Stimulated activated naive CD8-positive, alpha-beta T cell treated with anti-CD3 and anti-CD28 coated beads, Interleukin-15, Interleukin-2, amounts not matched to agents 100 ng/mL and 50 ng/mL, for 24 hours (primary cell): ENCODE measurements at regions not wholly inside any gene's neighbourhood (a gene's known extent, or its start where the extent isn't known, plus 50 kb on each side); places are given as distances from the start of the nearest gene placed in this dataset.
"Not testable (repeated sequence)": the region's sequence is repeated elsewhere in the genome, so short reads cannot be mapped to it uniquely, and the experiment has no call there.

Source experiments
- H3K27ac Mint-ChIP-seq: one replicate; pipeline ENCODE4 v1.8.0; 2021; ENCODE audit warnings: mild to moderate bottlenecking, mixed read lengths
- H3K27me3 Mint-ChIP-seq: one replicate; pipeline ENCODE4 v1.8.0; 2021; ENCODE audit warnings: mixed read lengths
- H3K36me3 Mint-ChIP-seq: one replicate; pipeline ENCODE4 v1.8.0; 2021; ENCODE audit warnings: low read depth, mixed read lengths
- H3K4me1 Mint-ChIP-seq: one replicate; pipeline ENCODE4 v1.8.0; 2021; ENCODE audit warnings: low read depth, mixed read lengths
- H3K4me3 Mint-ChIP-seq: one replicate; pipeline ENCODE4 v1.8.0; 2021; ENCODE audit warnings: mild to moderate bottlenecking, mixed read lengths
- H3K9me3 Mint-ChIP-seq: one replicate; pipeline ENCODE4 v1.8.0; 2021; ENCODE audit warnings: mixed read lengths

DNA sequence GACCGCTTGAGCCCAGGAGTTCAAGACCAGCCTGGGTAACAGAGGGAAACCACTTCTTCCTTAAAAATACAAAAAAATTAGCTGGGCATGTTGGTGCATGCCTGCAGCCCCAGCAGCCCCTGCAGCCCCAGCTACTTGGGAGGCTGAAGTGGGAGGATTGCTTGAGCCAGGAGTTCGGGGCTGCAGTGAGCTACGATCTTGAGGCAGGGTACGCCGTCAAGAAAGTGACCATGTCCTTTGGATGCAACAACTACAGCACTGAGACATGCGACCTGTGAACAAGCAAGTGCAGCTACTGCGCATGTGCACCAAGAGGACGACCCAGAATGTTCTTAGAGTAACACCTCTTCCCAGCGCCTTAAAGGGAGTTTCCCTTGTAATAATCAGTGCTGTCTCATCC is 66.6 kb upstream of the ZNF479 start:
- no peaks in the 10 kb centered on the region for H3K27me3 Mint-ChIP-seq
- no peaks in the 10 kb centered on the region for H3K36me3 Mint-ChIP-seq
- no peaks in the 10 kb centered on the region for H3K9me3 Mint-ChIP-seq
- H3K27ac Mint-ChIP-seq: no peak overlapping the region
- no peaks in the 10 kb centered on the region for H3K4me1 Mint-ChIP-seq
- H3K4me3 Mint-ChIP-seq: no peak overlapping the region

DNA sequence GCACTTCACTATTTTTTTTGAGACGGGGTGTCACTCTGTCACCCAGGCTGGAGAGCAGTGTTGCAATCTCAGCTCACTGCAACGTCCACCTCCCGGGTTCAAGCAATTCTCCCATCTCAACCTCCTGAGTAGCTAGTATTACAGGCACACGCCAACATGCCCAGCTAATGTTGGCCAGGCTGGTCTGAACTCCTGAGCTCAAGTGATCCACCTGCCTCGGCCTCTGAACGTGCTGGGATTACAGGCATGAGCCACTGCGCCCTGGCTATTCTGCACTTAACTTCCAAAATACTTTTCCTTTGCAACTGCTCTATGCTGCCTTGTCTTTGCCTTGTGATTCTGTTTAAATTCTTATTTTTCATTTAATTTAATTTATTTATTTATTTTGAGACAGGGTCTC is 67.0 kb upstream of the ZNF479 start:
- no peaks in the 10 kb centered on the region for H3K27me3 Mint-ChIP-seq
- H3K9me3 Mint-ChIP-seq: no peaks in the 10 kb centered on the region
- no peaks in the 10 kb centered on the region for H3K36me3 Mint-ChIP-seq
- H3K27ac Mint-ChIP-seq: no peak overlapping the region
- H3K4me3 Mint-ChIP-seq: no peak overlapping the region
- H3K4me1 Mint-ChIP-seq: no peaks in the 10 kb centered on the region

DNA sequence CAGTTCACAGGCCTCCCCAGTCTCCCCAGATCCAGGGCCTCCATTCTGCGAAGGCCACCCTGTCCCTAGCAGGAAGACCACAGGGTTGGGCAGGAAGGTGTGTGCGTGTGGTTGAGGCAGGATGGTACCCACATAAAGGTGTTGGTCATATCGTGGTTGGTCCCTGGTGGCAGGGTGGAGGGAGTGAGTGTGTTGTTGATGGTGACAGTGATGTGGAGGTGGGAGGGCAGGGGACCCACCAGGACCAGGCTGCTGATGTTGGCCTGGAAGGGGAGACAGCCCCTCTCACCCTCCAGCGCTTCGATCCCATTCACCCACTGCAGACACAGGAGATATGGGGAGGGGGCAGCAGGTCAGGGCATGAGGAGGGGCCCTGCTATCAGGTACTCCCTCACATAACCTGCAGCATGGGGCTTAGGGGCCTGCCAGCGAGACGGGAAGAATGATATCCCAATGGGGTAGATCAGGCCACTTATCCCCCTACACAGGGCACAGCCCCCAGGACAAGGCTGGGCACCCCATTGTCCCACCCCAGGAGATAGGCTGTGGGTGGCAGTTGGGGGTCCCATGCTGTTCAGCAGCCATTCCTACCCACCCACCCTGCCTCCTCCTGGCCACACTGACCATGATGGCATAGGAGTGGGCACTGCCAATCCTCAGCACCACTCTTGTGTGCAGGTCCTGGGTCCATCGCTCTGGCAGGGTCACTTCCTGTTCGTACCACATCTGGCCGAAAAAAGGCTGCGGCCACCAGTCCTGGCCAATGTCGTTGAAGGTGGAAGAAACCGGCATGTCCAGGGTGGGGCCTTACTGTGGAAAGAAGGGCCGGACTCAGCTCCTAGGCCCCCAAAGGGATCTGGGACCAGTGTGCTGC is 69.0 kb upstream of the ZNF479 start:
- Mint-ChIP-seq H3K4me3 (no peak overlapping the region), H3K4me1 (no peaks in the 10 kb centered on the region), H3K27me3 (no peaks in the 10 kb centered on the region), H3K27ac (no peak overlapping the region), H3K36me3 (no peaks in the 10 kb centered on the region), H3K9me3 (peaks cover 3% of the 10 kb centered on the region)

DNA sequence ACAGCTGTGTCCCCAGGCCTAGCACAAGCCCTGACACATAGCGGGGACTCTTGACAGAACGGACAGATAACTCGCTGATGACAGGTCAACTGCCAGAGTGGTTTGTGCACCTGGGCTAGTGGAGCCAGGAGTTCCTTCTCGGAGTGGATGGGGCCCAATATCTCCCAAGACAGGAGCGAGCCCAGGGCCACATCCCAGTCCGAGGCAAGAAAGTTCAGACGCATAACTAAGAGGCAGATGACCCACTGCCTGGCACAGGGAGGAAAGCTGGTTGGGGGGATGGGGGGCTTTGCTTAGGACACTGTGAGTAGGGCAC is 69.6 kb upstream of the ZNF479 start:
- Mint-ChIP-seq H3K36me3 (no peaks in the 10 kb centered on the region), H3K4me3 (no peak overlapping the region), H3K27me3 (no peaks in the 10 kb centered on the region), H3K9me3 (peaks cover 3% of the 10 kb centered on the region), H3K27ac (no peak overlapping the region), H3K4me1 (no peaks in the 10 kb centered on the region)

DNA sequence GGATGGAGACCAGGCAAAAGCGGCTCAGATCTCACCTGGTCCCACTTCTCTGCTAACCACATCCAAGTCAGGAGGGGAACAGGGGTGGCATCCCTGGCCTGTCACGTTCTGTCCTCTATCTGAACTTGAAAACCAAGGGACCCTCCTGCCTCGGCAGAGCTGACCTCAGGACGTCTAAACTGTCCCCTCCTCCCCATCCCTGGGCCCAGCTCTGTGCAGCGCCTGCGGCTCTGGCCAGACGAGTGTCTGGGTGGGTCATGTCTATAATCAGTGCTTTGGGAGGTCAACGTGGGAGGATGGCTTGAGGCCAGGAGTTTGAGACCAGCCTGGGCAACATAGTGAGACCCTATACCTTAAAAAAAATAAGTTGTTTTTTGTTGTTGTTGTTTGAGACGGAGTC is 70.0 kb upstream of the ZNF479 start:
- Mint-ChIP-seq H3K9me3 (peaks cover 3% of the 10 kb centered on the region), H3K4me3 (no peak overlapping the region), H3K36me3 (no peaks in the 10 kb centered on the region), H3K27ac (no peak overlapping the region), H3K4me1 (no peaks in the 10 kb centered on the region), H3K27me3 (no peaks in the 10 kb centered on the region)

DNA sequence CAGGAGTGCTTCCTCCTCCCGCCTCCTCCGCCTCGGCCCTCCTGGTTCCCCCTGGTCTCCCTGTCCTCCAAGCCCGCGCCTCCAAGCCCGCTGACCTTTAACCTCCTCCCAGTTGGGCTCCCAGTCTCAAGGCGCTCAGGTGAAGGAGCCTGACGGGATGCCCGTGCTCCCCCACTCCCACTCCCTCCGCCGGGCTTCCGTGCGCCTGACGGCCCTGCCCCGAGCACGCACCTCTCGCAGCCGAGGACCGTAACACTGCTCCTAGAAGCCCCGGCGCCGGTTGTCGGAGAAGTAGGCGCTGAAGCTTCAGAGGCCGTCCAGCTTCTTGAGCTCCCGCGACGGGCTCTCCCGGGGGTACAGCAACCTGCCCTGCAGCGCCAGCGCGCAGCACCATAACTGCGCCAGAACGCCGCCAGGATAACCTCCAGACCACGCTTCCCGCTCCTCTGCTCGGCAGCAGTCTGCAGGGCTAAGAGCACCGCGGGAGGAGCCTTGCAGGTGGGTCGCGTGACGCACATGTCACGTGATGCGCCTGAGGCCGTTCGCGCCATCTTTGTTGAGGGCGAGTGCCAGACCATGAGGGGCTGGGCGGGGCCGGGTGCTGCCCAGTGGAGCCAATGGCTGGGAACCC is 71.0 kb upstream of the ZNF479 start:
- H3K27ac Mint-ChIP-seq: no peak overlapping the region
- peaks cover 10% of the 10 kb centered on the region for H3K9me3 Mint-ChIP-seq
- no peaks in the 10 kb centered on the region for H3K4me1 Mint-ChIP-seq
- H3K36me3 Mint-ChIP-seq: no peaks in the 10 kb centered on the region
- H3K4me3 Mint-ChIP-seq: no peak overlapping the region
- no peaks in the 10 kb centered on the region for H3K27me3 Mint-ChIP-seq

DNA sequence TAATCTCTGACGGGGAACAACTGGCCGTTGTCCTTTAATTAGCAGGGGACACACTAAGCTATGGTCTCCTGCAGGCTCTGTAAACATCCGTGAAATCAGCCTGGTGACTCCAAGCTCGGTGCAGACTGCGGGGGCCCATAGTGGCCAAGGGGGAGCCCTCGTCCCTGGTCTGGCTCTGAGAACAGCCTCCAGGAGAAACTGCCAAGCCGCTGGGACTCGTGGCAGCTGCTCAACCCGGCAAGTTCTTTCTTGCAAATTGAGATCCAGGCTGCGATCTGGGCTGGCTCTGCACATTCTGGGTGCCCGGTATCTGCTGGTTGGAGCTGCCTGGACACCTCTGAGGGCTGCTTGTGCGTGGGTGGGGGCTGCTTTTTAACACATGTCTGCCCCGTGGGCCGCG is 71.6 kb upstream of the ZNF479 start:
- H3K27me3 Mint-ChIP-seq, H3K4me3 Mint-ChIP-seq, H3K36me3 Mint-ChIP-seq, H3K27ac Mint-ChIP-seq, H3K4me1 Mint-ChIP-seq: not testable (repeated sequence)
- peaks cover 13% of the 10 kb centered on the region for H3K9me3 Mint-ChIP-seq

DNA sequence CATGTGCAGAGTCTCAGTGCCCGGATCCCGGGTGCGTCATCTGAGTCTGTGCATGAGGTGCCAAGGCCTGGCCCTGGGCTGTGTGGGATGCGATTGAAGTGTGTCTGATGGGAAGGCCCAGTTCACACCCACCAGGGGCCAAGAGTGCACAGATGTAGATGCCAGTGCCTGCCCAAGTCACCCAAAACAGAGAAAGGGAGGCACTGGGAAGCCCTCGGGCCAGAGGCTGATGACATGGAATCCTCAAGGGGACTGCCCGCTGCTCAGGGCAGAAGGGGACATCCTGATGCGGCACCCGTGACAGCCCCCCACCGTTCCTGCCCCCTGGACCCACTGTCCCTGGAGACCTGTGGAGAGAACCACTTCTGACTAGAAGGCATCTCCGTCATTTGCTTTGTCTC is 72.2 kb upstream of the ZNF479 start:
- Mint-ChIP-seq H3K27ac (no peak overlapping the region), H3K9me3 (peaks cover 17% of the 10 kb centered on the region), H3K36me3 (no peaks in the 10 kb centered on the region), H3K4me3 (no peak overlapping the region), H3K4me1 (no peaks in the 10 kb centered on the region), H3K27me3 (no peaks in the 10 kb centered on the region)

DNA sequence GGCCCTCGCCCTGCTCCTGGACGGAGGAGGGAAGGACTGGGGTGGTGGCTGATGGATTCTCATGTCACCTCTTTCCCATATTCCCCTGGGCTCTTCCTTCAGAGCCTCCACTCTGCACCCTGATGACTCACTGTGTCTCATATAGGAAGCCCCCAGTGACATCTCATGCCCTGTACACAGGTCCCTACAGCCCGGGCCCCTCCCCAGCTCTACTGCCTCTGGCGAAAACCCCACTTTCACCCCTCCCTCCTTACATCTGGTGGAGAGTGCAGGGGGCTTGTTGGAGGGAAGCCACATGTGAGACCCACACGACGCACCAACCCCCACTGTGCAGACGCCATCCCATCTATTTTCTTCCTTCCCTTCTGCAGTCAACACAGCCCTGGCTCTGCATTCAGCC is 72.8 kb upstream of the ZNF479 start:
- Mint-ChIP-seq H3K4me3 (no peak overlapping the region), H3K27ac (no peak overlapping the region), H3K4me1 (no peaks in the 10 kb centered on the region), H3K9me3 (peaks cover 20% of the 10 kb centered on the region), H3K36me3 (no peaks in the 10 kb centered on the region), H3K27me3 (no peaks in the 10 kb centered on the region)

DNA sequence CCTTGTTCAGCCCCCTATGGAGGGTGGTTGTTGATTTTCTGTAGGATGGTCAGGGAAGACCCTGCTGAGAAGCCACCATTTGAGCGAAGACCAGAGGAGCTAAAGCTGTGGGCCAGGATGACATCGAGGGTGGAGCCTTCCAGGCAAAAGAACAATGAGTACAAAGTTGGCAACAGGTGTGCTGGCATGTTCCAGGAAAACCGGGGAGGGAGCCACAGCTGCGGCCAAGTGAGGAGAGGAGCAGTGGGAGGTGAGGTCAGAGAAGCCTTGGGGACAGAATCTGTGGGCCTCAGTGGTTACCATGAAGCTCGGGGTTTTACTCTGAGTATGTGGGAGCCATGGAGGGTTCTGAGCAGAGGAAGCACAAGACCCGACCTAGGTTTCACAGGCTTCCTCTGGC is 75.6 kb upstream of the ZNF479 start:
- no peaks in the 10 kb centered on the region for H3K4me1 Mint-ChIP-seq
- H3K36me3 Mint-ChIP-seq: no peaks in the 10 kb centered on the region
- H3K27ac Mint-ChIP-seq: no peak overlapping the region
- peaks cover 20% of the 10 kb centered on the region for H3K9me3 Mint-ChIP-seq
- no peak overlapping the region for H3K4me3 Mint-ChIP-seq
- H3K27me3 Mint-ChIP-seq: no peaks in the 10 kb centered on the region

DNA sequence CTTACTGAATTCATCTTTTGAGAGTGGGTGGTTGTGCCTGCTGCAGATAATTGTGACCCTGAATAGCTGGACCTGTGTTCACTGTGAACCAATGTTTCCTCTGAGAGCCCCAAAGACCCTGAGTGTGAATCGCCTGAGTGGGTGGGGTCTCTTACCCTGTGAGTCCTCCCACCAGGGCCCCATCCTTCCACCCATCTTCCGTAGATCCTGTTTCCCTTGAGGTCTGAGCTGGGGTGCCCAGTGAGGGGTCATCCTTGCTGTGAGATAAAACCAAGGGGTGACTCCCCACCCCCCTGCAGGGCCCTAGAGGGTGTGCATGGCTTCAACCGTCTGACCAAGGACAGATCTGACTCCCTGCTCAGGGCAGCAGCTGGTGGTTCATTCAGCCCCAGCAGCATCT is 78.0 kb upstream of the ZNF479 start:
- no peaks in the 10 kb centered on the region for H3K4me1 Mint-ChIP-seq
- H3K36me3 Mint-ChIP-seq: no peaks in the 10 kb centered on the region
- no peak overlapping the region for H3K4me3 Mint-ChIP-seq
- H3K9me3 Mint-ChIP-seq: peaks cover 24% of the 10 kb centered on the region
- no peak overlapping the region for H3K27ac Mint-ChIP-seq
- no peaks in the 10 kb centered on the region for H3K27me3 Mint-ChIP-seq

DNA sequence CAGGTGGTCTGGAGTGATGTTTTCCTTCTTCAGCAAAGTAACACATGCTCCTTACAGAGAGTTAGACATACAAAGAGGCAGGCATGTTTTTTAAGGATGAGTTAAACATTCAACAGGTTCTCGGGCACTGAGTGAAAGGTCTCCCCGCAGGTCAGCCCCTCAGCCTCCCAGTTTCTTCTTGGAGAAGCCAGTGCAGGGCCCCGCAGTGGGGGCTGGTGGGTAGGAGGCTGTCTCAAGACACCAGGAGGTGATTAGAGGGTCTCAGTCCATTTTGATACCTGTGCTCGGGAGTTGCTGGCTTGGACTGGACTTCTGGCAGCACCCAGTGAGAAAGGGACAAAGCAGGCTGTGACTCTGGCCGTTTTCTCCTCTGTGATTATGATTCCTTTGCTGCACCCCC is 78.6 kb upstream of the ZNF479 start:
- peaks cover 3% of the 10 kb centered on the region for H3K36me3 Mint-ChIP-seq
- no peaks in the 10 kb centered on the region for H3K4me1 Mint-ChIP-seq
- H3K27me3 Mint-ChIP-seq: no peaks in the 10 kb centered on the region
- no peak overlapping the region for H3K4me3 Mint-ChIP-seq
- peaks cover 29% of the 10 kb centered on the region for H3K9me3 Mint-ChIP-seq
- H3K27ac Mint-ChIP-seq: no peak overlapping the region

DNA sequence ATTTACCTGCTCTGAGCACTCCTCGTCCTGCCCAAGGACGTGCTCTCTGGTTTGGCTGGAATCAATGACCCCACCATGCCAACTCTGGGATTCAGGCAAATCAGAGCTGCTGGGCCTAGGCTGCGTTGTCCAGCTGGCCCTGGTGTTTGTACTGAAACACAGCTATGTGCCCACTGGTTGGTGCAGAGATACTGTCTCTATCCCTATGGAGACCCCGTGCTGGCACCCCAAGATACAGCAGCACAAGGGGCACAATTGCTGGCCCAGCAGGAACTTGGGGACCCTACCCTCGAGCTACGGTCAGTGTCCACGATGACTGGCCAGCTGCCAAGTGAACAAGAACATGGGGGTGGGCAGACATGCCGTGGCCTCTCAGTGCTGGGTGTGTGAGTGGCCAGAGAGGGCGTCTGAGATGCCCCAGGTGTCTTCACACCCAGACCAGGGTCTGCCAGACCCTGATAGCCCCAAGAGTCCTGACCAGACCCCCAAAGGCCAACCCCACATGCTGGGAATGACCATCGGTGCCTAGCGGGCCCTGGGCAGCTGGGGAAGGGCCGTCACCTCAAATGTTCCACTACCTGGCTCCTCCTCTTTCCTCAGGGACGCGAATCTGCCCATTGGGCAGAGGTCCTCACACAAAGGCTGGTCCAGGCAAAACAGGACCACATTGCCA is 79.3 kb upstream of the ZNF479 start:
- H3K27me3 Mint-ChIP-seq: no peaks in the 10 kb centered on the region
- no peak overlapping the region for H3K27ac Mint-ChIP-seq
- H3K36me3 Mint-ChIP-seq: peaks cover 8% of the 10 kb centered on the region
- H3K9me3 Mint-ChIP-seq: peaks cover 36% of the 10 kb centered on the region
- no peaks in the 10 kb centered on the region for H3K4me1 Mint-ChIP-seq
- no peak overlapping the region for H3K4me3 Mint-ChIP-seq

DNA sequence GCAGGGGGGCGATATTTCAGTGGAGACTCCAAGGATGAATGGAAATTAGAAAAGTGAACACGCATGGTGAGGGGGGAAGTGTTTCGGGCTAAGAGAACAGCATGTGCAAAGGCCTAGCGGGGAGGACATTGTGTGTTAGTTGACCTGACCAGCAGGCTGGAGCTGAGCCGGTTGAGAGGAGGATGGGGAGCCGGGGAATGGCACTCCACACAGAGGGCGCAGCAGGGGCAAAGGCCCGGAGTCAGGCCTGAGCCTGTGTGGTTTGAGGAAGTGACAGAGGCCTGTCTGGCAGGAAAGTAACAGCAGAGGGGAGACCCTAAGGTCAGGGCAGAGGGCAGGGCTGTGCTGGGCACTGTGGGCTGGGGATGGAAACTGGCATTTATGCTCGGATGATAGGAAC is 83.2 kb upstream of the ZNF479 start:
- peaks cover 41% of the 10 kb centered on the region for H3K9me3 Mint-ChIP-seq
- peaks cover 27% of the 10 kb centered on the region for H3K36me3 Mint-ChIP-seq

DNA sequence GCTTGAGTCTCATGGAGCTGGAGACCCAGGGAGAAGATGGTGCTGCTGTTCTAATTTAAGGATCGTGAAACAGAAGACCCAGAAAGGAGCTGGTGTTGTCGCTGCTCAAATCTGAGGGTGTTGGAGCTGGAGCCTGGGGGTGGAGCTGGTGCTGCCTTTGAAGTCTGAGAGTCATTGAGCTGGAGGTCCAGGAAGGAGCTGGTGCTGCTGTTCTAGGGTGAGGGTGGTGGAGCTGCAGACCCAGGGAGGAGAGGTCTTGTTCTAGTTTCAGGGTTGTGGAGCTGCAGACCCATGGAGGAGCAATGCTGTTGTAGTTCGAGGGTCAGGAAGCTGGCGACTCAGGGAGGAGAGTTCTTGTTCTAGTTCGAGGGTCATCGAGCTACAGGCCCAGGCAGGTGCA is 84.1 kb upstream of the ZNF479 start:
- peaks cover 30% of the 10 kb centered on the region for H3K36me3 Mint-ChIP-seq
- no peaks in the 10 kb centered on the region for H3K27me3 Mint-ChIP-seq
- no peak overlapping the region for H3K27ac Mint-ChIP-seq
- H3K4me3 Mint-ChIP-seq: no peak overlapping the region
- no peaks in the 10 kb centered on the region for H3K4me1 Mint-ChIP-seq
- peaks cover 50% of the 10 kb centered on the region for H3K9me3 Mint-ChIP-seq

More for the DNA sequence above, 83.2 kb upstream of the ZNF479 start:
- H3K27me3 Mint-ChIP-seq: no peaks in the 10 kb centered on the region
- no peak overlapping the region for H3K27ac Mint-ChIP-seq
- H3K4me1 Mint-ChIP-seq: no peaks in the 10 kb centered on the region
- H3K4me3 Mint-ChIP-seq: no peak overlapping the region
